ENCODE measurements at regions not wholly inside any gene's neighbourhood (a gene's known extent, or its start where the extent isn't known, plus 50 kb on each side); places are given as distances from the start of the nearest gene placed in this dataset.

- no peak overlapping the region for H3K27ac ChIP-seq
- H3K4me1 ChIP-seq, result no peaks in the 10 kb centered on the region
- no peaks in the 10 kb centered on the region for H3K27me3 ChIP-seq
- no peak overlapping the region for H3K4me3 ChIP-seq
- H3K36me3 ChIP-seq, result no peaks in the 10 kb centered on the region
- no peak for DNase-seq
- H3K9me3 ChIP-seq, result no peaks in the 10 kb centered on the region
- TF ChIP-seq CTCF (IDR thresholded peaks at IDR 0.05) (no peak), POLR2A (IDR thresholded peaks at IDR 0.05) (no peak)
Measured at GRCh38 chr5:176186107-176186506, 52.1 kb upstream of the SIMC1 start.

- Histone ChIP-seq H3K4me1 (no peaks in the 10 kb centered on the region), H3K27me3 (no peaks in the 10 kb centered on the region), H3K27ac (no peak overlapping the region), H3K9me3 (no peaks in the 10 kb centered on the region), H3K36me3 (no peaks in the 10 kb centered on the region), H3K4me3 (no peak overlapping the region)
- TF ChIP-seq POLR2A (IDR thresholded peaks at IDR 0.05), result no peak
- TF ChIP-seq CTCF (IDR thresholded peaks at IDR 0.05), result no peak
- DNase-seq, result no peak
Measured at GRCh38 chr5:176187276-176188062, 50.8 kb upstream of the SIMC1 start.

- H3K36me3 ChIP-seq, result no peaks in the 10 kb centered on the region
- no peak overlapping the region for H3K4me3 ChIP-seq
- H3K27me3 ChIP-seq, result no peaks in the 10 kb centered on the region
- DNase-seq, result no peak
- no peaks in the 10 kb centered on the region for H3K4me1 ChIP-seq
- no peak for TF ChIP-seq CTCF (IDR thresholded peaks at IDR 0.05)
- TF ChIP-seq POLR2A (IDR thresholded peaks at IDR 0.05), result no peak
- H3K9me3 ChIP-seq, result no peaks in the 10 kb centered on the region
- H3K27ac ChIP-seq, result no peak overlapping the region
Measured at GRCh38 chr5:176188085-176188484, 50.1 kb upstream of the SIMC1 start.

All from Peyer's patch (tissue), 4 donors.